A549 (cell line): ENCODE measurements at regions not wholly inside any gene's neighbourhood (a gene's known extent, or its start where the extent isn't known, plus 50 kb on each side); places are given as distances from the start of the nearest gene placed in this dataset.

Source experiments
- ATAC-seq, 2 experiments: fragments of 200-7000 bp in 1 of 2; fragments of >200 bp in 1 of 2; cut with Nextera tagmentation in 1 of 2; cut with Tn5 transposase in 1 of 2; 3 replicates each; pipeline versions ENCODE4 v1.8.0 to v1.9.1; 2018 to 2020; ENCODE audit warnings: mild to moderate bottlenecking in 1 of 2, moderate library complexity in 1 of 2
- CTCF ChIA-PET: fragments of 300-600 bp; sonication (Branson Sonifier 250); formaldehyde crosslinking; extraction: SDS; loops from one replicate; lab custom pipeline; 2021; ENCODE audit warnings: antibody characterized with exemption, inconsistent platforms; lab: Yijun Ruan, JAX
- POLR2A ChIA-PET: fragments of 350-600 bp; formaldehyde crosslinking; extraction: SDS; loops from one replicate; lab custom pipeline; 2021; ENCODE audit warnings: antibody characterized with exemption, inconsistent platforms; lab: Yijun Ruan, JAX
- DNase-seq, 2 experiments: peaks; one replicate each; pipeline versions ENCODE4 v3.0.0 to v3.0.0-alpha.2; 2011 to 2016; ENCODE audit warnings: low read depth in 1 of 2, low spot score in 1 of 2
- FAIRE-seq: peaks from 2 replicates; lab custom pipeline; 2011; peaks lifted over from hg19 to GRCh38; lab: Jason Lieb, UNC
- H3K27ac ChIP-seq, 2 experiments: fragments of >200 bp; sonication (Bioruptor Twin); formaldehyde crosslinking; 3 replicates each; pipeline ENCODE4 v1.5.1; 2016 to 2017
- H3K4me1 ChIP-seq: fragments of >200 bp; sonication (Bioruptor Twin); formaldehyde crosslinking; 3 replicates; pipeline ENCODE4 v1.6.1; 2016
- H3K4me2 ChIP-seq: fragments of >200 bp; sonication (Bioruptor Twin); formaldehyde crosslinking; 3 replicates; pipeline ENCODE4 v1.6.1; 2016
- H3K4me3 ChIP-seq: fragments of >200 bp; sonication (Bioruptor Twin); formaldehyde crosslinking; 3 replicates; pipeline ENCODE4 v1.5.1; 2016
- H3K9me3 ChIP-seq: fragments of >200 bp; sonication (Bioruptor Twin); formaldehyde crosslinking; 3 replicates; pipeline ENCODE4 v1.6.1; 2016
- CBX2 ChIP-seq: fragments of 200-600 bp; sonication (generic); IDR thresholded peaks from 2 replicates; pipeline ENCODE4 v1.6.1; 2016; ENCODE audit warnings: low read depth, mild to moderate bottlenecking, borderline replicate concordance
- CTCF ChIP-seq: fragments of >200 bp; sonication (Bioruptor Twin); formaldehyde crosslinking; IDR thresholded peaks from 3 replicates; pipeline ENCODE4 v1.5.1; 2016
- E2F6 ChIP-seq: IDR thresholded peaks from 2 replicates; pipeline ENCODE4 v1.6.1; 2012; ENCODE audit warnings: low read depth, borderline replicate concordance
- EHF ChIP-seq: fragments of 250-450 bp; sonication (Bioruptor Pico); IDR thresholded peaks from 2 replicates; pipeline ENCODE4 v1.5.0; 2020; ENCODE audit warnings: mild to moderate bottlenecking
- EP300 ChIP-seq, 2 experiments: fragments of >200 bp; sonication (Bioruptor Twin); formaldehyde crosslinking; IDR thresholded peaks; 2 replicates in 1 of 2; 3 replicates in 1 of 2; pipeline ENCODE4 v1.6.1; 2016 to 2017
- FOSL2 ChIP-seq, 2 experiments: fragments of 450-650 bp in 1 of 2; fragments of >200 bp in 1 of 2; sonication (Bioruptor Twin) in 1 of 2; formaldehyde crosslinking; IDR thresholded peaks; 2 replicates each; pipeline versions ENCODE4 v1.5.0 to v1.6.1; 2016 to 2020; ENCODE audit warnings: mild to moderate bottlenecking in 1 of 2, moderate library complexity in 1 of 2
- FOXS1 ChIP-seq: fragments of 250-450 bp; sonication (Bioruptor Pico); IDR thresholded peaks from 2 replicates; pipeline ENCODE4 v1.5.0; 2020; ENCODE audit warnings: mild to moderate bottlenecking, moderate library complexity
- GATA3 ChIP-seq: IDR thresholded peaks from 2 replicates; pipeline ENCODE4 v1.6.1; 2012; ENCODE audit warnings: borderline replicate concordance
- HOXA7 ChIP-seq: fragments of 250-450 bp; sonication (Bioruptor Pico); IDR thresholded peaks from 2 replicates; pipeline ENCODE4 v1.5.0; 2020; ENCODE audit warnings: mild to moderate bottlenecking, moderate library complexity
- JUN ChIP-seq, 2 experiments: fragments of >200 bp; sonication (Bioruptor Twin); formaldehyde crosslinking; IDR thresholded peaks; 2 replicates in 1 of 2; 3 replicates in 1 of 2; pipeline ENCODE4 v1.6.1; 2016 to 2017
- JUNB ChIP-seq: fragments of >200 bp; sonication (Bioruptor Twin); formaldehyde crosslinking; IDR thresholded peaks from 2 replicates; pipeline ENCODE4 v1.6.1; 2016
- RAD21 ChIP-seq, 2 experiments: fragments of >200 bp in 1 of 2; sonication (Bioruptor Twin) in 1 of 2; formaldehyde crosslinking in 1 of 2; IDR thresholded peaks in 1 of 2; conservative IDR thresholded peaks in 1 of 2; 2 replicates in 1 of 2; 3 replicates in 1 of 2; pipeline ENCODE4 v1.6.1; 2012 to 2018; ENCODE audit warnings: inconsistent platforms in 1 of 2
- RCOR1 ChIP-seq: fragments of 150-350 bp; IDR thresholded peaks from 2 replicates; pipeline ENCODE4 v1.6.1; 2014; ENCODE audit warnings: antibody characterized with exemption, low read length, low read depth
- REST ChIP-seq: fragments of 200-600 bp; sonication (generic); IDR thresholded peaks from 2 replicates; pipeline ENCODE4 v1.6.1; 2016; ENCODE audit warnings: antibody characterized with exemption, mild to moderate bottlenecking, moderate library complexity
- RNF2 ChIP-seq: fragments of 200-600 bp; sonication (generic); IDR thresholded peaks from 2 replicates; pipeline ENCODE4 v1.6.1; 2016; ENCODE audit warnings: low read depth, mild to moderate bottlenecking, antibody characterized with exemption, moderate library complexity, borderline replicate concordance
- TFCP2L1 ChIP-seq: fragments of 250-450 bp; sonication (Bioruptor Pico); IDR thresholded peaks from 2 replicates; pipeline ENCODE4 v1.5.0; 2021; ENCODE audit warnings: mild to moderate bottlenecking
- ZFP36 ChIP-seq: fragments of 450-650 bp; IDR thresholded peaks from 2 replicates; pipeline ENCODE4 v1.6.1; 2014; ENCODE audit warnings: borderline replicate concordance; ENCODE audit not compliant: partially characterized antibody
- ZNF302 ChIP-seq: fragments of 250-450 bp; sonication (Bioruptor Pico); IDR thresholded peaks from 2 replicates; pipeline ENCODE4 v1.9.0; 2021; ENCODE audit warnings: inconsistent platforms, mild to moderate bottlenecking, moderate library complexity
- ZSCAN20 ChIP-seq: fragments of 250-450 bp; sonication (Bioruptor Pico); IDR thresholded peaks from 2 replicates; pipeline ENCODE4 v1.8.0; 2022; ENCODE audit warnings: mild to moderate bottlenecking, moderate library complexity
- whole genome bisulfite sequencing: methylation state at CpG from one replicate; pipeline ENCODE4 v1.1.6; 2017; ENCODE audit errors: missing lambda C conversion rate; 5-methylcytosine and 5-hydroxymethylcytosine counted together

GRCh38 chr11:95486979-95487378 lies 256.0 kb upstream of the SESN3 start:
- FAIRE-seq (no peak), DNase-seq (no peak), ATAC-seq (no peak)
- Histone ChIP-seq H3K4me2 (no peak overlapping the region), H3K4me1 (no peaks in the 10 kb centered on the region), H3K9me3 (no peaks in the 10 kb centered on the region), H3K27ac (no peak overlapping the region), H3K4me3 (no peak overlapping the region)
- 33% methylated on average over 6 of the region's 9 CpGs for WGBS
- POLR2A ChIA-PET = no interaction called here
- CTCF ChIA-PET = no interaction called here
- no peak for TF ChIP-seq ZSCAN20
- no peak for TF ChIP-seq TFCP2L1 (CRISPR knock-in tag)
- no peak for TF ChIP-seq EHF
- no peak for TF ChIP-seq HOXA7 (CRISPR knock-in tag)
- no peak for TF ChIP-seq FOXS1 (CRISPR knock-in tag)
- no peak for TF ChIP-seq FOSL2 (IDR thresholded peaks at IDR 0.05)
- TF ChIP-seq FOSL2 (CRISPR knock-in tag; IDR thresholded peaks at IDR 0.05) = no peak
- TF ChIP-seq GATA3 = no peak
- no peak for TF ChIP-seq EP300 (IDR thresholded peaks at IDR 0.05)
- no peak for TF ChIP-seq REST
- TF ChIP-seq, all 56 proteins: peak for 0

- Histone ChIP-seq H3K4me3 (no peak overlapping the region), H3K4me1 (no peaks in the 10 kb centered on the region), H3K4me2 (no peak overlapping the region), H3K9me3 (no peaks in the 10 kb centered on the region), H3K27ac (no peak overlapping the region)
- CTCF ChIA-PET = interaction anchor here (0.6 kb wide), 1 partner anchor 220 kb away, joined by 3 read pairs; no protein-coding TSS in a partner anchor
- WGBS = 70% methylated on average over 2 of the region's 2 CpGs
- DNase-seq (no peak), FAIRE-seq (no peak), ATAC-seq (no peak)
- TF ChIP-seq FOXS1 (CRISPR knock-in tag) = no peak
- no peak for TF ChIP-seq ZNF302 (CRISPR knock-in tag)
- POLR2A ChIA-PET = no interaction called here
These were observed 255.5 kb upstream of the SESN3 start for GRCh38 chr11:95486466-95486865.

- WGBS = 48% methylated on average over 2 of the region's 2 CpGs
- Histone ChIP-seq H3K9me3 (no peaks in the 10 kb centered on the region), H3K4me2 (no peak overlapping the region), H3K27ac (no peak overlapping the region), H3K4me3 (no peak overlapping the region), H3K4me1 (no peaks in the 10 kb centered on the region)
- no peak for DNase-seq
- ChIA-PET POLR2A (no interaction called here), CTCF (no interaction called here)
- TF ChIP-seq RNF2 (no peak), CBX2 (no peak), RCOR1 (no peak)
- ATAC-seq = no peak
- FAIRE-seq = no peak
These were observed 254.3 kb upstream of the SESN3 start for GRCh38 chr11:95485115-95485900.

GRCh38 chr11:95483339-95483738 lies 252.3 kb upstream of the SESN3 start:
- Histone ChIP-seq H3K9me3 (no peaks in the 10 kb centered on the region), H3K27ac (no peak overlapping the region), H3K4me2 (no peak overlapping the region), H3K4me3 (no peak overlapping the region), H3K4me1 (no peaks in the 10 kb centered on the region)
- DNase-seq = no peak
- ChIA-PET POLR2A (no interaction called here), CTCF (no interaction called here)
- FAIRE-seq = no peak
- ATAC-seq = no peak
- 67% methylated on average over 4 of the region's 4 CpGs for WGBS
- no peak for TF ChIP-seq ZFP36
- TF ChIP-seq JUNB = no peak
- no peak for TF ChIP-seq REST
- no peak for TF ChIP-seq EHF
- no peak for TF ChIP-seq RAD21 (conservative IDR thresholded peaks at IDR 0.05 in 1 of 2, IDR thresholded peaks at IDR 0.05 in 1 of 2)
- TF ChIP-seq EP300 (IDR thresholded peaks at IDR 0.05) = no peak
- no peak for TF ChIP-seq E2F6
- TF ChIP-seq JUN (IDR thresholded peaks at IDR 0.05) = no peak
- TF ChIP-seq RNF2 = no peak
- TF ChIP-seq CTCF = no peak
